Stimulated activated CD8-positive, alpha-beta memory T cell treated with anti-CD3 and anti-CD28 coated beads, Interleukin-2, amount 100 ng/mL, for 48 hours (primary cell): ENCODE measurements at regions not wholly inside any gene's neighbourhood (a gene's known extent, or its start where the extent isn't known, plus 50 kb on each side); places are given as distances from the start of the nearest gene placed in this dataset.

Experiments
- DNase-seq, 2 donors: peaks; one replicate each; pipeline ENCODE4 v3.0.0-alpha.2; 2020; ENCODE audit warnings: low read depth in 2 of 2

GRCh38 chr12:92554158-92555073 lies 148.4 kb upstream of the PLEKHG7 start:
- DNase-seq: no peak

- no peak for DNase-seq
Measured at GRCh38 chr12:92553389-92553788, 149.4 kb upstream of the PLEKHG7 start.

- no peak for DNase-seq
Measured at GRCh38 chr12:92552412-92553108, 150.2 kb upstream of the PLEKHG7 start.

DNA sequence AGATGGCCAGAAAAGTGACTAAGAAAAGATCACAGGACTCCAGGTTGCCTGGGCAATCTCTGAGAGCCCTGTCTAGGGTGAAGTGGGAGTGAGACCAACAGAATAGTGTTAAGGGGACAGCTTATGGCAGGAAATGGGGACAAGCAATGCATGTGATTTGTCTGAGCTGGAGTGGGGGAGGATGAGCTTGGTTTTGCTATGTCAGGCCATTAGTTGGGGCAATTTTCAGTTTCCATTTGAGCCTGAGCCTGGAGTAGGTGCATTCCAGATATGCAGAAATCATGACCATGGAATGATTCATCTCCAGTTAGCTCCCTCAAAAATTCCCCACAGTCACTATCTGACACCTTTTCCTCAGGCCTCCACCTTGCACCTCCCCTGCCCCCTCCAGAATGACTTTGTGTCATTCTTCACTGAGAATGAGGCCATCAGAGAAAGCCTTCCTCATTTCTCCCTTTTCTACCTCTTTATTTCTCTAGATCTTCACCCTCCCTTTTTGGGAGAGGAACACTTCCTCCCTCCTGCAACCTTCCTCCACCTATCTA lies 150.9 kb upstream of the PLEKHG7 start:
- DNase-seq: peak; percentile 30 to 34

DNA sequence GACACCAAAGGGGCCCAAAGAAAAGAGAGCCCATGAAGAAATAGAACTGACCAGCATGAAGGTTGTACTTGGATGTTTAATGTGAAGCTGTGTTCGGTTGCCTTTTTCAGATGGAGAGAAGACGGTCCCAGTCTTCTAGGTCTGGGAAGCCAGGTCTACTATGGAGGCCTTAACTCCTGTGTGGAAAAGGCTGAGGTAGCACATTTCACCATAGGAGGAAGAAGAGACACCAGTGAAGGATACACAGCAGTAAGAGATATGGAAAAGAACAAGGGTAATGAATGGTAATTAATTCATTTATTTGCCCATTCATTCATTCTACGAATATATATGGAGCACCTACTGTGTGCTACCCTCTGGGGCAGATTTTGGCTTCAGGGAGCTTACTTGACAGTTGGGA lies 151.6 kb upstream of the PLEKHG7 start:
- DNase-seq: no peak

- no peak for DNase-seq
Measured at GRCh38 chr12:92550661-92551060, 152.1 kb upstream of the PLEKHG7 start.

DNA sequence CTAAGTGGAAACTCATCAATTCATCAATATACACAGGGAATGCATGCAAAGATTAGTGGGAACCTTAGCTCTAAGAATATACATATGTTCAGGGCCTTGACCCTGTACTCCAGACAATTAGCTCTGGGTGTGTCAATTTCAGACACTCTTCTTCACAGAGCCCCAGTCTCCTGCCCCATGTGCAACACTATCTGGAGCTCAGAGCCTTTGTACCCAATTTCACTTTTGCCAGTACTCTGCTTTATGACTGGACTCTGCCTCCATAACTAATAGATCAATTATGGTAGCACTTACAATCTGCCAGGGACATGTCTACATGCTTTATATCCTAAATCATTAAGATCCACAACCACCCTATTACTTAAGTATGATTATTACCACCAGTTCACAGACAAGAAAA lies 152.5 kb upstream of the PLEKHG7 start:
- no peak for DNase-seq

GRCh38 chr12:92549516-92549915 lies 153.3 kb upstream of the PLEKHG7 start:
- no peak for DNase-seq

GRCh38 chr12:92547906-92548305 lies 154.9 kb upstream of the PLEKHG7 start:
- DNase-seq: no peak

DNA sequence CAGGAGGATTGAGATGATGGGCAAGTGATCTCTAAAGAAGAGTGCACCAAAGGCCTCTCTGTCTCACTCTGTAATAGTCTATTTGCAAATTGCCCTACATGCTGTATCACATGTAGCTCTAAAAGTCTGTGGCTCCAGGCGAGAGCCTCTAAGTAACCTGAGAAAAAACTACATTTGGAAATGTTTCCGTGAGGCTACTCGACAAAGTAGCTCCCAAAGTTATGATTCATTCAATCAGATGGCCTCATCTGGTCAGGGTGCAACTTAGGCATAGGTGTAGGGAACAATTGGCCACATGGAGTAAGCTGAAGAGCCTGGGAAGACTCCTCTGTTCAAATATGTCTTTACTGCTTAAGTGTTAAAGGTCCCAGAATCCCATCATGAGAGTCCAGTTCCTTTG lies 155.4 kb upstream of the PLEKHG7 start:
- no peak for DNase-seq

DNA sequence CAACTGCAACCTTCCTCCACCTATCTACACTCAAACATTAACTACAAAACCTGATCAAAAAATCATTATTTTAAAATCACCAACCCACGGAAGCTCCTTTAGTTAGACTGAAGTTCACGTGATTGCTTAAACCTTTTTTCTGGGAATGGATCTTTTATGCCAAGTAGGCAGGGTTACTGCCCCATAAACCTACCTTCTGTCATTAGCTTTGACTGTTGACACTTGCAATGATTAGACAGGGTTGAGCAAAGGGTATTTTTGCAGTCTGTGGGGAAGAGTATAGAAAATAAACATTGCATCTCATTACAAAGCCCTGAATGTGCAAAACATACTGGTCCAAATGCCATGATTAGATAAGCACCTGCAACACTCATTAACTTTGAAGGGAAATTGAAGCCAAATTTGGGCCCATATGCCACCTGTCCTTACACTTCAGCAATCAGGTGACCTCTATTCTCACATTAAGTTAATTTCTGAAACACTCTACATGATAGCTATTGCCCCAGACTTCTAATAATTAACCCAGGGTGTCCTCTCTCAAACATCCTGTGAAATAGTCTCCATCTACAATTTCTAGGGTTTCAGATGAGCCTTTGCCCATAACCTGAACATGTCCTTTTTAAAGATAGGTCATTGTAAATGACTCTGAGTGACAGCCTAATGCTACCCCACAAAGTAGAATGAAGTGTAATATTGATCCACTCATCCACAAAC lies 156.0 kb upstream of the PLEKHG7 start:
- no peak for DNase-seq

DNA sequence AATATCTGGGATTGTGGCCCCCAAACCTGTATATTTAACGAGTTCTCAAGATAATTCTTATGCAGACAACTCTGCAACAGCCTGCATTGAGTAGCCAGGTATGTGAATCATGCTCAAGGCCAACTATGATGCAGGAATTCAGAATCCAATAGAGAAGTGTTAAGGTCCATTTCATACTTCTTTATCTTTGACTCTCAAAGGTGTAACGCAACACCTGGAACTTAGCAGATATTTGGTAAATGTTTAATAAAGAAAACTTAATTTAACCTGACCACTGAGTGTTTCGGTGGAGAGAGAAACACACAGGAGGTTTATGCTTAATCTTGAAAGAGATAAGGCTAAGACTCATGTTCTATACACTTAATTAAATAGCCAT lies 156.5 kb upstream of the PLEKHG7 start:
- DNase-seq: no peak

DNA sequence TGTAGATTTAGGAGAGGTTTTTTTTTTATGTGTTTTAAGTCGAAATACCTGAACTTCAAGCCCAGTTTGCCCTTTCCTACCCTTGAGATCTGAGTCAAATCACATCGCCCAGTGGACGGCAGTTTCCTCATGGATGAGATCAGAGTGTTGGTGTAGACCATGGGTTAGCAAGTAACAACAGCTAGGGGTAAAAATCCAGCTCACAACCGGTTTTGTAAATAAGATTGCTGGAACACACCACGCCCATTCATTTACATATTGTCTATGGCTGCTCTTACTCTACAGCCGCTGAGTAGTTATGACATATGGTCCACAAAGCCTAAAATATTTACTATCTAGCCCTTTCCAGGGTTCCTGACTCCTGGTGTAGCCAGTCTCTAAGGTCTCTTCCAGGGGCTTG lies 158.5 kb upstream of the PLEKHG7 start:
- DNase-seq: no peak

DNA sequence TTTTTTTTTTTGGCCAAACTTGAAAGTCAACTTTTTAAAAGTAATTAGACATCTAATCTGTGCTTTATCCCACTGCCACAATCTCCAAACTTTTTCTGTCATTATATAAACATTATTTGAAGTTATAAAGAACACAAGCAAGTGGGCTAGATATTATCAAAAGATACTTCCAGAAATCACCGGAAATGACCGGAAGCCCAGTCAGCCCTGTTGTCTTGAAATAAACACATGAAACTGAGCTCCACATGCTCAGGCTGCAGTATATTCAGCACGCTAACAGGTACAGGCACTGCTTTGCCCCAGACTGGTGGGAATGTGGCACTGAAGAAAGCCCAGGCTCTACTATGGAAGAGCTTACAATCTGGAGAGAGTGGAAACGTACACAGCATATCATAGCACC lies 158.9 kb upstream of the PLEKHG7 start:
- no peak for DNase-seq

GRCh38 chr12:92543359-92543758 lies 159.4 kb upstream of the PLEKHG7 start:
- no peak for DNase-seq

- DNase-seq: no peak
Measured at GRCh38 chr12:92541731-92542130, 161.1 kb upstream of the PLEKHG7 start.

DNA sequence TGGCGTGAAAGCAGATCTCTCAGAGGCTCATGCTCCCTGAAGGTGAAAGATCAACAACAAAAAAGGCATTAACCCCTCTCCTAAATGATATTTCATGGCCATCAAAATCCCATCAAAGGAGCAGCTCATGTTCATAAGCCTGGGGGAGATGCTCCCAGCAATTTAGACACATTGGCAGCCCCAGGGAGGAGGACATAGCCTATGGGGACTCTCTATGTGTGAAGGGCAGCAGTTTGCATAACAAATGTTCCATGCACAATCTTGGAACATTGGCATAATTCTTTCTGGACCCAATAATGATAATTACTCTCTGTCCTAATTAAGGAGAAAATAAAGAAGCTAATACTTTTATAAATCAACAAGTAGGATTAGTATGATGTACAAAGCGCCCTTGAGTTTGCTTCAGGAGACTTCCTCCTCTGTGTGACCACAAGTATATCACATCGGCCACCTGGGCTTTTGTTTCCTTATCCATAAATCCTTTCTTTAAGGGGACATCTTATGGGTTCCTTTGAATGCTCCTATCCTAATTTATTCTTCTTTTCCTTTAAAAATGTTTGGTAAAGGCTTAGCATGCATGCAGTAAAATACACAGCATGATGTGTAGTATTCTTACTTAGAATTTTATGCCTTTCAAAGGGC lies 161.9 kb upstream of the PLEKHG7 start:
- DNase-seq: no peak

- DNase-seq: no peak
Measured at GRCh38 chr12:92539976-92540781, 162.6 kb upstream of the PLEKHG7 start.

- DNase-seq: no peak
Measured at GRCh38 chr12:92539110-92539749, 163.6 kb upstream of the PLEKHG7 start.

GRCh38 chr12:92537290-92537960 lies 165.4 kb upstream of the PLEKHG7 start:
- no peak for DNase-seq
